GDM1 (cell line): ENCODE measurements at regions not wholly inside any gene's neighbourhood (a gene's known extent, or its start where the extent isn't known, plus 50 kb on each side); places are given as distances from the start of the nearest gene placed in this dataset.
"Not testable (repeated sequence)": the region's sequence is repeated elsewhere in the genome, so short reads cannot be mapped to it uniquely, and the experiment has no call there.

Experiments used
- DNase-seq: peaks from one replicate; lab custom pipeline; 2025; lab: John Stamatoyannopoulos, UW

- DNase-seq: not testable (repeated sequence)
These were observed 54.1 kb upstream of the NBPF9 start for GRCh38 chr1:149157409-149157808.

GRCh38 chr1:149158308-149158707 is 55.0 kb upstream of the NBPF9 start:
- not testable (repeated sequence) for DNase-seq

GRCh38 chr1:149163063-149163444 is 59.7 kb upstream of the NBPF9 start:
- not testable (repeated sequence) for DNase-seq

GRCh38 chr1:149174765-149175164 is 71.4 kb upstream of the NBPF9 start:
- DNase-seq: not testable (repeated sequence)

- not testable (repeated sequence) for DNase-seq
These were observed 72.5 kb upstream of the NBPF9 start for GRCh38 chr1:149175812-149176211.

GRCh38 chr1:149176453-149177316 is 73.3 kb upstream of the NBPF9 start:
- DNase-seq: not testable (repeated sequence)

- DNase-seq: not testable (repeated sequence)
These were observed 87.4 kb upstream of the NBPF9 start for GRCh38 chr1:149190742-149191141.

- not testable (repeated sequence) for DNase-seq
These were observed 93.3 kb upstream of the NBPF9 start for GRCh38 chr1:149196651-149197050.

- not testable (repeated sequence) for DNase-seq
These were observed 97.2 kb upstream of the NBPF9 start for GRCh38 chr1:149200567-149200966.

GRCh38 chr1:149202283-149202682 is 98.9 kb upstream of the NBPF9 start:
- not testable (repeated sequence) for DNase-seq

- not testable (repeated sequence) for DNase-seq
These were observed 101.0 kb upstream of the NBPF9 start for GRCh38 chr1:149204396-149204795.

- DNase-seq: not testable (repeated sequence)
These were observed 105.5 kb upstream of the NBPF9 start for GRCh38 chr1:149208836-149209235.

GRCh38 chr1:149211757-149212420 is 108.5 kb upstream of the NBPF9 start:
- DNase-seq: not testable (repeated sequence)

- DNase-seq: not testable (repeated sequence)
These were observed 109.6 kb upstream of the NBPF9 start for GRCh38 chr1:149212946-149213345.

GRCh38 chr1:149213673-149214072 is 110.3 kb upstream of the NBPF9 start:
- DNase-seq: not testable (repeated sequence)

- not testable (repeated sequence) for DNase-seq
These were observed 115.0 kb upstream of the NBPF9 start for GRCh38 chr1:149218080-149218988.

- DNase-seq: not testable (repeated sequence)
These were observed 116.2 kb upstream of the NBPF9 start for GRCh38 chr1:149219539-149219938.

- DNase-seq: not testable (repeated sequence)
These were observed 117.2 kb upstream of the NBPF9 start for GRCh38 chr1:149220463-149221074.

GRCh38 chr1:149227933-149228665 is 124.7 kb upstream of the NBPF9 start:
- DNase-seq: not testable (repeated sequence)

- not testable (repeated sequence) for DNase-seq
These were observed 125.6 kb upstream of the NBPF9 start for GRCh38 chr1:149228672-149229585.
